ENCODE measurements at regions not wholly inside any gene's neighbourhood (a gene's known extent, or its start where the extent isn't known, plus 50 kb on each side); places are given as distances from the start of the nearest gene placed in this dataset.

GRCh38 chr21:15203740-15204139 is 138.9 kb upstream of the NRIP1 start:
- H3K9ac ChIP-seq (ENCODE audit: insufficient read depth, low read length, poor library complexity, severe bottlenecking) = no peak overlapping the region
- H3K9me3 ChIP-seq (replicated peaks in 1 of 2; ENCODE audit: control insufficient read depth in 1 of 2, insufficient read depth in 1 of 2, low read length in 2 of 2) = no peaks in the 10 kb centered on the region
- H3K27ac Mint-ChIP-seq = no peak overlapping the region
- no peaks in the 10 kb centered on the region for H3K36me3 Mint-ChIP-seq
- H3K4me1 ChIP-seq (ENCODE audit: control insufficient read depth in 1 of 2, insufficient read depth in 2 of 2, low read length in 2 of 2) = peaks cover 46 to 51% of the 10 kb centered on the region in 2 donors
- no peaks in the 10 kb centered on the region for H3K9me3 Mint-ChIP-seq
- H4K20me1 ChIP-seq (ENCODE audit: insufficient read depth, low read length) = no peaks in the 10 kb centered on the region
- H3K27ac ChIP-seq (ENCODE audit: low read depth in 1 of 2, low read length in 2 of 2) = no peak overlapping the region
- intact Hi-C loops (cut with micrococcal nuclease) = loop anchor here in 1 of 2 donors (10.0 kb wide), 1 partner anchor 481 kb away; no protein-coding TSS in a partner anchor
- no CpG with 5 or more reads among the region's 3 CpGs for WGBS (ENCODE audit: insufficient coverage)
- H2AFZ ChIP-seq (ENCODE audit: insufficient read depth, low read depth, low read length, poor library complexity, severe bottlenecking) = peak overlapping the region; percentile 4
- TF ChIP-seq CTCF (IDR thresholded peaks at IDR 0.05) = no peak
- no peaks in the 10 kb centered on the region for H3K36me3 ChIP-seq (replicated peaks in 1 of 2; ENCODE audit: control insufficient read depth in 1 of 2, insufficient read depth in 2 of 2, low read length in 2 of 2)
- H3K79me2 ChIP-seq (ENCODE audit: insufficient read depth, low read length) = no peaks in the 10 kb centered on the region
- H3K4me3 Mint-ChIP-seq = no peak overlapping the region
- H3K27me3 ChIP-seq (ENCODE audit: control insufficient read depth in 2 of 2, insufficient read depth in 2 of 2, low read length in 2 of 2) = no peaks in the 10 kb centered on the region
- no peak for DNase-seq
- H3K4me3 ChIP-seq (replicated peaks in 1 of 3; ENCODE audit: low read depth in 2 of 3, low read length in 3 of 3) = no peak overlapping the region
- peaks cover 0 to 2% (median 0%) of the 10 kb centered on the region in 3 donors for H3K27me3 Mint-ChIP-seq (ENCODE audit: low read depth in 3 of 3)
- peaks cover 48% of the 10 kb centered on the region for H3K4me1 Mint-ChIP-seq
- H3K4me2 ChIP-seq (replicated peaks; ENCODE audit: extremely low read depth, low read length, poor library complexity, severe bottlenecking) = no peak overlapping the region

GRCh38 chr21:15204140-15204969 is 139.6 kb upstream of the NRIP1 start:
- WGBS (ENCODE audit: insufficient coverage) = 83% methylated on average over 5 of the region's 13 CpGs
- peaks cover 52 to 57% of the 10 kb centered on the region in 2 donors for H3K4me1 ChIP-seq (ENCODE audit: control insufficient read depth in 1 of 2, insufficient read depth in 2 of 2, low read length in 2 of 2)
- H3K79me2 ChIP-seq (ENCODE audit: insufficient read depth, low read length) = no peaks in the 10 kb centered on the region
- H2AFZ ChIP-seq (ENCODE audit: insufficient read depth, low read depth, low read length, poor library complexity, severe bottlenecking) = peak overlapping the region; percentile 4
- H3K27ac ChIP-seq (ENCODE audit: low read depth in 1 of 2, low read length in 2 of 2) = no peak overlapping the region
- Mint-ChIP-seq H3K36me3 (no peaks in the 10 kb centered on the region), H3K27me3 (ENCODE audit: low read depth in 3 of 3) (peaks cover 0 to 2% (median 0%) of the 10 kb centered on the region in 3 donors), H3K4me1 (peaks cover 54% of the 10 kb centered on the region), H3K27ac (no peak overlapping the region), H3K4me3 (no peak overlapping the region), H3K9me3 (no peaks in the 10 kb centered on the region)
- no peak overlapping the region for H3K4me2 ChIP-seq (replicated peaks; ENCODE audit: extremely low read depth, low read length, poor library complexity, severe bottlenecking)
- H3K4me3 ChIP-seq (replicated peaks in 1 of 3; ENCODE audit: low read depth in 2 of 3, low read length in 3 of 3) = no peak overlapping the region
- intact Hi-C loops (cut with micrococcal nuclease) = loop anchor here in 1 of 2 donors (10.0 kb wide), 1 partner anchor 480 kb away; no protein-coding TSS in a partner anchor
- no peak for DNase-seq
- no peaks in the 10 kb centered on the region for H3K27me3 ChIP-seq (ENCODE audit: control insufficient read depth in 2 of 2, insufficient read depth in 2 of 2, low read length in 2 of 2)
- H3K9me3 ChIP-seq (replicated peaks in 1 of 2; ENCODE audit: control insufficient read depth in 1 of 2, insufficient read depth in 1 of 2, low read length in 2 of 2) = no peaks in the 10 kb centered on the region
- H3K36me3 ChIP-seq (replicated peaks in 1 of 2; ENCODE audit: control insufficient read depth in 1 of 2, insufficient read depth in 2 of 2, low read length in 2 of 2) = no peaks in the 10 kb centered on the region
- TF ChIP-seq CTCF (IDR thresholded peaks at IDR 0.05) = no peak
- H3K9ac ChIP-seq (ENCODE audit: insufficient read depth, low read length, poor library complexity, severe bottlenecking) = no peak overlapping the region
- no peaks in the 10 kb centered on the region for H4K20me1 ChIP-seq (ENCODE audit: insufficient read depth, low read length)

Data from CD14-positive monocyte (primary cell).